Endothelial cell (in vitro differentiated cells): ENCODE measurements at regions not wholly inside any gene's neighbourhood (a gene's known extent, or its start where the extent isn't known, plus 50 kb on each side); places are given as distances from the start of the nearest gene placed in this dataset.

ENCODE experiments used
- DNase-seq: peaks from one replicate; pipeline ENCODE4 v3.0.0; 2021; ENCODE audit warnings: low spot score
- H3K27ac Mint-ChIP-seq: one replicate; pipeline ENCODE4 v1.8.0; 2021; ENCODE audit warnings: mixed read lengths, inconsistent platforms; ENCODE audit not compliant: unreplicated experiment
- H3K27me3 Mint-ChIP-seq: one replicate; pipeline ENCODE4 v1.8.0; 2021; ENCODE audit warnings: mild to moderate bottlenecking, moderate library complexity, mixed read lengths, inconsistent platforms; ENCODE audit not compliant: unreplicated experiment
- H3K36me3 Mint-ChIP-seq: one replicate; pipeline ENCODE4 v1.8.0; 2021; ENCODE audit warnings: mild to moderate bottlenecking, low read depth, mixed read lengths, inconsistent platforms; ENCODE audit not compliant: unreplicated experiment
- H3K4me1 Mint-ChIP-seq: one replicate; pipeline ENCODE4 v1.8.0; 2021; ENCODE audit warnings: mild to moderate bottlenecking, mixed read lengths, inconsistent platforms; ENCODE audit not compliant: unreplicated experiment
- H3K4me3 Mint-ChIP-seq: one replicate; pipeline ENCODE4 v1.8.0; 2021; ENCODE audit warnings: mild to moderate bottlenecking, mixed read lengths, inconsistent platforms; ENCODE audit not compliant: unreplicated experiment
- H3K9me3 Mint-ChIP-seq: one replicate; pipeline ENCODE4 v1.8.0; 2021; ENCODE audit warnings: mixed read lengths, inconsistent platforms; ENCODE audit not compliant: unreplicated experiment
- CTCF ChIP-seq: fragments of 200-600 bp; sonication (generic); IDR thresholded peaks from one replicate; pipeline ENCODE4 v1.5.0; 2021; ENCODE audit warnings: antibody characterized with exemption; ENCODE audit not compliant: unreplicated experiment

GRCh38 chr9:80352967-80353366, 781.2 kb downstream of the TLE4 start:
- no peak overlapping the region for H3K4me3 Mint-ChIP-seq

GRCh38 chr9:80351612-80352011, 779.8 kb downstream of the TLE4 start:
- H3K36me3 Mint-ChIP-seq: no peaks in the 10 kb centered on the region
- no peak for TF ChIP-seq CTCF
- H3K27ac Mint-ChIP-seq: no peak overlapping the region
- H3K27me3 Mint-ChIP-seq: peaks cover 3% of the 10 kb centered on the region
- H3K9me3 Mint-ChIP-seq: no peaks in the 10 kb centered on the region
- no peak for DNase-seq
- no peak overlapping the region for H3K4me3 Mint-ChIP-seq
- no peaks in the 10 kb centered on the region for H3K4me1 Mint-ChIP-seq

More at GRCh38 chr9:80352967-80353366, 781.2 kb downstream of the TLE4 start:
- H3K4me1 Mint-ChIP-seq: no peaks in the 10 kb centered on the region
- TF ChIP-seq CTCF: no peak
- no peak overlapping the region for H3K27ac Mint-ChIP-seq
- H3K9me3 Mint-ChIP-seq: no peaks in the 10 kb centered on the region
- H3K27me3 Mint-ChIP-seq: peaks cover 3% of the 10 kb centered on the region
- no peak for DNase-seq
- peaks cover 5% of the 10 kb centered on the region for H3K36me3 Mint-ChIP-seq

- Mint-ChIP-seq H3K4me1 (no peaks in the 10 kb centered on the region), H3K36me3 (no peaks in the 10 kb centered on the region), H3K9me3 (no peaks in the 10 kb centered on the region), H3K4me3 (no peak overlapping the region), H3K27ac (no peak overlapping the region), H3K27me3 (no peaks in the 10 kb centered on the region)
- DNase-seq: no peak
- TF ChIP-seq CTCF: no peak
Measured at GRCh38 chr9:80326105-80326504, 754.3 kb downstream of the TLE4 start.

DNA sequence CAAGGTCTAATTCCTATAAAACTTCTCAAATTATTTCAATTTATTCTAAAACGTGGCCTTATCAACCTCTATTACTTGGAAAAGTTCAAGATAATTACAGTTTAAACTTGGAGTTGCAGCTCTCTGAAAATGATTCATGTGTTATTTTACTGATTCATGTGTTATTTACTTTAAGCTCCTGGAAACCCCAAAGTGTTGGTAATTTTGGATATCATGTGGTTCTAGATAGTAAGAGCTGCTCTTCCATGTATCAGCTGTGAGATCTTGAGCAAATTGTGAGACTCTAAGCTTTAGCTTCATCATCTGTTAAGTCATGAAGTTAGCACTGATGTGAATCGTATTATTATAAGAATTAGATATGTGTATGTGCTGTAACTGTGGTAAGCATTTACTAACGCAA, 749.2 kb downstream of the TLE4 start:
- H3K4me3 Mint-ChIP-seq: no peak overlapping the region
- H3K27me3 Mint-ChIP-seq: no peaks in the 10 kb centered on the region
- no peak for TF ChIP-seq CTCF
- no peaks in the 10 kb centered on the region for H3K4me1 Mint-ChIP-seq
- H3K36me3 Mint-ChIP-seq: no peaks in the 10 kb centered on the region
- DNase-seq: no peak
- no peaks in the 10 kb centered on the region for H3K9me3 Mint-ChIP-seq
- no peak overlapping the region for H3K27ac Mint-ChIP-seq

- no peak for DNase-seq
- Mint-ChIP-seq H3K4me3 (no peak overlapping the region), H3K27me3 (no peaks in the 10 kb centered on the region), H3K27ac (no peak overlapping the region), H3K36me3 (no peaks in the 10 kb centered on the region), H3K4me1 (no peaks in the 10 kb centered on the region), H3K9me3 (no peaks in the 10 kb centered on the region)
- TF ChIP-seq CTCF: no peak
Measured at GRCh38 chr9:80320480-80320879, 748.7 kb downstream of the TLE4 start.
